HG03469 (cell line): ENCODE measurements at regions not wholly inside any gene's neighbourhood (a gene's known extent, or its start where the extent isn't known, plus 50 kb on each side); places are given as distances from the start of the nearest gene placed in this dataset.
"Not testable (repeated sequence)": the region's sequence is repeated elsewhere in the genome, so short reads cannot be mapped to it uniquely, and the experiment has no call there.

Source experiments
- ATAC-seq: cut with Tn5 transposase; IDR thresholded peaks from one replicate; pipeline ENCODE4 v1.9.1; 2021; ENCODE audit warnings: mild to moderate bottlenecking, moderate library complexity, moderate number of reproducible peaks; ENCODE audit not compliant: unreplicated experiment

DNA sequence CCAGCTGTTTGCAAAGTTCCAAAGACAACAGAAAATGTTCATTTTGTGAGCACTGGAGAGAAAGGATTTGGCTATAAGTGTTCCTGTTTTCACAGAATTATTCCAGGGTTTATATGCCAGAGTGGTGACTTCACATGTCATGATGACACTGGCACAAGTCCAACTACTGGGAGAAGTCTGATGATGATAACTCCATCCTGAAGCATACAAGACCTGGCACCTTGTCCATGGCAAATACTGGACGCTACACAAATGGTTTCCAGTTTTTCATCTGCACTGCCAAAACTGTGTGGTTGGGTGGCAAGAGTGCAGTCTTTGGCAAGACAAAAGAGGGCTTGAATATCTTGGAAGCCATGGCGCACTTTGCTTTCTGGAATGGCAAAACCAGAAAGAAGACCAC is 385.0 kb downstream of the CDH11 start:
- ATAC-seq = no peak

DNA sequence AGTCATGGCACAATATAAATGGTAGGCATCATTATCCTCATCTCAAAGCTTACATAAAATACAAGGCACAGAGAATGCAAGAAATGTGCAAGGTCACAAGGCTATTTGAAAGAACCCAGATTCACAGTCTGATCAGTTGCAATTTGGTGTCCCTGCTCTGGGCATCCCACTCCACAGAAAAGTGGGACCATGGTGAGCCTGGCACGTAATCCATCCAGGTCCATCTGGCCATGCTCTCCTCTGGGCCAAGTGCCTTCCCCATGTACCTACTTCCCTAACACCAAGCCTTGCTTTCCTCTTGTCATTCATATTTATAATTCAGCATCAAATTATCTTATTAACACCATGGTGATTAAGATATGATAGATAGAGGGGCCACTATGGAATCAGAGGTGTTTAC is 390.0 kb downstream of the CDH11 start:
- ATAC-seq = no peak

DNA sequence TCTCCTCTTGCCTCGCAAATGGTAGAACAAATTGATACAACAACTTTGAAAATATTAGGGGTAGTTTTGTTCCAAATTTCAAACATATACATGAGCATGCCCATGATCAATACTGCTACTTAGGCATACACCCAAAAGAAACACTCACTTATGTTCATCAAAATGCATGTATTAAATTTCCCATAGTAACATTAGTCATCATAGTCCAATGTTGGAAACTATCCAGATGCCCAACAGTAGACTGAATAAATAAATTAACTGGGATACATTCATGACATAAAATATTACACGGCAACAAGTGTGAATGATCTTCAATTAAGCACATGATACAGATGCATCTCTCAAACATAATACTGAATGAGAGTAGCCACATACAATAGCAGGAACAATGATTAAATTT is 391.6 kb downstream of the CDH11 start:
- ATAC-seq = no peak

DNA sequence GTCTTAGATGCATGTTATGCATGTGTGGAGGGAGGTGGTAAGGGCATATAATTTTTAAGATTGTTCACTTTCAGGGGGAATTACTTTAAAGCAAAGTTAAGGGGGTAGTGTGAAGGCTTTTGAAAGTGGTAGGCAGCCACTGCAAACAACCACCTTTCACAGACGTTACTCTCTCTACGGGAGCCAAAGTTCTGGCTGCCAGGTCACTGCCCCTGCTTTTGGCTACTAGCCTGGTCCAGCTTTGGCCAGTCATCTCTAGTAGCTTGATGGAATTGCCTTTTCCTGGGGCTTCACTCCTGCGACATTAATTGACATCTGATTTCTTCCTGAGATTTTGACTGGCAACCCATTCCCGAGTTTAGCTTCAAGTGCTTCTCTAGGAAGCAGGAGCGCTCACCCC is 397.5 kb downstream of the CDH11 start:
- ATAC-seq = no peak

DNA sequence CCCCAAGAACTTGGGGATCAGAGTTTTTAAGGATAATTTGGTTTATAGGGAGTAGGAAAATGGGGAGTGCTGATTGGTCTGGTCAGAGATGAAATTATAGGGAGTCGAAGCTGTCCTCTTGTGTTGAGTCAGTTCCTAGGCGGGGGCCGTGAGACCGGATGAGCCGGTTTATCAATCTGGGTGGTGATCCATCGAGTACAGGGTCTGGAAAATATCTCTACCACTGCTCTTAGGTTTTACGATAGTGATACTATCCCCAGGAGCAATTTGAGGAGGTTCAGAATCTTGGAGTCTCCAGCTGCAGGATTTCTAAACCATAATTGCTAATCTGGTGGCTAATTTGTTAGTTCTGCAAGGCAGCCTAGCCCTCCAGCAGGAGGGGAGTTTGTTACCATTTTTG is 403.4 kb downstream of the CDH11 start:
- ATAC-seq = no peak

DNA sequence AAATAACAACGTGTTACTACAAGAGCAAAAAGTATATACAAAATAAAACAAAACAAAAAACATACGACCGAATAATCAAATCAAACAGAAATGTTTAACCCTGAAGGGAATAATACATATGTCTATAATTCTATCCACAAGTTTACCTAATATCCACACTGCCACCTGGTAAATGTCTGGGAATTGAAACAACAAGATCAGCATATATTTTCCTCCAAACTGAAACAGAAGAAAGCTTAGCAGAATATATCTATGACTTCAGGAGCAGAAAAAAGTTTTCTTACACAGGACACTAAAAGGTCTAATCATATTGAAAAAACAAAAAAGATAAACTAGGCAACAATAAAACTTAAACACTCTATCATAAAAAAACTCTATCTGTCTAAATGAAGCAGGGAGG is 404.0 kb downstream of the CDH11 start:
- no peak for ATAC-seq

DNA sequence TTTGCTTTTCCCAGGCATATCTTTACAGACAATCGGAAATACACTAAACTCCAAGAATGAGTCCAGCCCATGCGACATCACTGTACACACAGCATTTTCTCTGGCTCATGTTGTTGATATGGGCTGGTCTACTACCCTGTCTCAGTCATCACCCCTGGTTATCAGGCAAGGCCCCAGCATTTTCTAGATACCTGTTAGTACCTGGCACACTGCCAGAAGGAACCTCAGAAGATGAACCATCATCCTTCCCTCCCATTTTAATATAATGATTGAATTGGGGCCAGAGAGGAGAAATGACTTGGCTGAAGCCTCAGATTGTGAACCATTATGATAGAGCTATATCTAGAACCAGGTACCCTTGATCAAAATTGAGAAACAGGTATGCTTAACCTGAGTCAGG is 406.2 kb downstream of the CDH11 start:
- no peak for ATAC-seq

DNA sequence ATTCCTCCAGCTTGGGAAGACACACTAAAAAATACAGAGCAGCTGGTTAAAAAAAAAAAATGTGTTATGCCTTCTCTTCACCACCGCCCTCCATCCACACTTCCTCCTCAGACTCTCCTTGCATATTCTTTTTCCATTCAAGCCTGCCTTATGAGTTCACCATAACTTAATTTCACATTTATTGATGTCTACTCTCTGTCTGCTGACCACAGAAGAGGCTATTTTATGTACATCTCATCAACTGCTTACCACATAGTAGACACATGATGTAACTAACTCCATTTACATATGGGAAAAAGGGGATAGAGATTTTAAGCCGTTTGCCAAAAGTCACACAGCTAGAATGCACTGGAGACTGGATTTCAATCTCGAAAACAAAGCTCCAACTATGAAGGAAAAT is 409.8 kb downstream of the CDH11 start:
- ATAC-seq = no peak

DNA sequence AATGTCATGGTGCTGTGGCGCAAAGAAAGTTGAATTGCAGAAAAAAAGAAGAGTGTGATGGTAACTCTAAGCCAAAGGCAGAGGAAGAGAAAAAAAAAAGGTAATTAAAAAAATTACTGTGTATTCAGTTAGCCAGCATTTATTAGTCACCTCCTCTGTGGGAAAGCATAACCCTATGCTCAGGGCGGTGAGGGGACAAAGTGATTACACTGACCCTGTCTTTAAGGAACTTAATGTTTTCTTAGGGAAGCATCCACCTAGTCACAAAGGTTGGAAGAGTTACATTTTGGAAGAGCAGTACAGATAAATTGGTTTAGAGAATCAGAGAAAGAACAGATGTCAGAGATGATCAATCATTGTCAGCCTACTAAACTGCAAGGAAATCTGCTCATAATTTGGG is 410.3 kb downstream of the CDH11 start:
- ATAC-seq = no peak

DNA sequence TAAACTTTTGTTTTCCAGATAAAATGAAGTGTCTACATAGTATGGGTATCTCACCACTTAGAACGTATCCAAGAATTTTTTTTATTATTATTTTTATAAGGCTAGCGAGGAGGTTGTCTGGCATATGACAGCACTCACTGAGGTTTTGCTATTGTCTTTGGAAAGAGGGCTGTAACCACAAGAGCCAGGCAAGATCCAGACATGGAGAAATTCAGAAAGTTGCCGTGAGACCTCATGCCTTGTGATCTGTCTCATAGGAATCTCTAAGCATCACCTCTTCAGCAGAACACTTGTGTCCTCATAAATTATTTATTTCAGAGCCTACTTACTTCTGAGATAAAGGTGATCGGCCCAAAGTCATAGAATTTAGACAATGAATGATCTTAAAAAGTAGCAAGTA is 410.8 kb downstream of the CDH11 start:
- ATAC-seq = no peak

DNA sequence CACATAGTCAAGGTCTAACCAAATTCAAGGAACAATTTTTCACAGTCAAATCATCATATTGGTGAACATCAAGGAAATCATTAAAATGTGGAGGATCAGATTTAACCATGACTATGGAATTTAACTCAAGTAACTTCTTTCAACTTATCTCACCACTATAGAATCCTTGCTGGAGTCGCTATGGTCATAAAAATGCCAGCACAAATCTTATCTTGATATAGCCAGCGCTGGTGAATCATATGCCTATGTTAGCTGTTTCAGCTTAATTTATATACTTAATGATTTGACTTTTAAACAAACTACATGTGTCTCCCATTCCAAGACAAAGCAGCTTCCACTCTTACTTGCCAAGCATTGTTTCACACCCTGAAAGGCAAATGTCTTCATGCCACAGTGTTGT is 416.4 kb downstream of the CDH11 start:
- ATAC-seq = no peak

DNA sequence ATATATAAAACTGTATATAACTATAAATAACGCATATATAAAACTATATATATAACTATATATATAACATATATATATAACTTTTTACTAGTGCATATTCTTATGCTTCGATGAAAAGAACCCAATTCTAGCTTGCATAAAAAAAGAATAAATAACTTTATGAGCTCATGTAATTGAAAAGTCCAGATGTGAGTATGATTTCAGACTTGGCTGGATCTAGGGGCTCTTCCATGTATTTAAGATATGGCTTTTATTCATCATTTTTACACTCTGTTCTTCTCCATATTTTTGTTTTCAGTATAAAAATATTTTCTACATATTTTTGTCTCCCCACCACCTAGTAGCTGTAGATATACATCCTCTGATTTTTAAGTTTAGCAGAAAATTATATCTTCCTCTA is 417.5 kb downstream of the CDH11 start:
- ATAC-seq = no peak

DNA sequence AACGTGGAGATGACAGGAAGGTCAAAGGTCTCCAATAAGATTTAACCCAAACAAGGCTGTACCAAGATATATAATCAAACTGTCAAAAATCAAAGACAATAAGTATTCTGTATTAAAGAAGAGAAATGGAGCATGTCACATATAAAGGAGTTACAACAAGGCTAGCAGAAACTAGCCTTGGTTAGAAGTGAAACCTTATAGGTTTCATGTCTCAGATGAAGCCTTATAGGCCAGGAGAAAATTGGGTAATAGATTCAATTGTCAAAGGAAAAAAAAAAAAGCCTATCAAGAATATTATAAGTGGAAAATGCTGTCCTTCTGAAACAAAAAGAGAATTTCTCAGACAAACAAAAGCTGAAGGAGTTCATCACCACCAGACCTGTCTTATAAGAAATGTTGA is 419.4 kb downstream of the CDH11 start:
- ATAC-seq = no peak

DNA sequence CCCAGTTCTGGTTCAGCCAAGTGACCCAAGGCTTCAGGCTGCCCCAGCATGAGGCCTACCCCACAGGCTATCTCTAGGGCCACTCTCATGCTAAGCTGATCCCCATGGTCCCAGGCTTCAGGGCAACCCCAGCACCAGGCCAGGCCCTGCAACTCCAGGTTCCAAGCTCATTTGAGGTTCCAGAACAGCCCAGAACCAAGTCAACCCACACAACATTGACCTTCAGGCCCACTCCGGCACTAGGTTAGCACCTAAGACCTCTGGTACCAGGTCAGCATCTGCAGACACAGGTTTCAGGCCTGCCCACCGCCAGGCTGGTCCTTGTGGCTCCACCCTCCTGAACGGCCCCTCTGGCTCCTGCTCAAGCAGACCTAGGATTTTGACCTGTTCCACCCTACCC is 421.2 kb downstream of the CDH11 start:
- ATAC-seq = no peak

DNA sequence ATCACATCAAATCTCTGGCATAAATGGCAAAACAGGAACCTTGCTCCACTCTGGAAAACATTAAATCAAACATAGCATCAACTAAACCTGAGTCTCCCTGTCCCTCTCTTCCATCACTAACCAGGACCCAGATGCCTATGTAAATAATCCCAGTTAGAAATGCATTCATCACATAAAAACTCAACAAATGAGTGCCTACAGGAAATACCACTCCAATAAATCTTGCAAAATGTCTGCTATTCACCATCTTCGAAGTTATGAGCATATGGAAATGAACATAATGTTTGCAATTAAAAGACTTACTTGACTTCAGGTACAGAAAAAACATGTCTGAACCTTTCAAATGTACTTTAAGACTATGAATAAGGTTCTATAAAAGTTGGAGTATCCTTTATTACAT is 425.0 kb downstream of the CDH11 start:
- ATAC-seq = no peak

DNA sequence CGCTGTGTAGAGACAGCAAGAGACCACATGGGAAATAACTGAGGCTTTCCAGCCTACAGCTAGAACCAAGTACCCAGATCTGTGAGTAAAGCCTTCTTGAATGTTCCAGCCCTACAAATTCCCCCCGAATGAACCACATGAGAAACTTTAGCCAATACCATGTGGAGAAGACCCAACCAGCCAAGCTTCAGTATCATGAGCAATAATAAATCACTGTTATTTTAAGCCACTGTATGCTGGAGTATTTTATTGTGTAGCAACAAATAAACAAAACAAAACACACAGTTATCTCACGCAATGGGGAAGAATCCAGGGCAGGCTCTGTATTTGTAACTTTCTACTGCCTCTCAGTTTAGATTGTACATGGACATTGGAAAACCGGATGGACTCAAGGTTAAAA is 426.2 kb downstream of the CDH11 start:
- ATAC-seq = no peak

DNA sequence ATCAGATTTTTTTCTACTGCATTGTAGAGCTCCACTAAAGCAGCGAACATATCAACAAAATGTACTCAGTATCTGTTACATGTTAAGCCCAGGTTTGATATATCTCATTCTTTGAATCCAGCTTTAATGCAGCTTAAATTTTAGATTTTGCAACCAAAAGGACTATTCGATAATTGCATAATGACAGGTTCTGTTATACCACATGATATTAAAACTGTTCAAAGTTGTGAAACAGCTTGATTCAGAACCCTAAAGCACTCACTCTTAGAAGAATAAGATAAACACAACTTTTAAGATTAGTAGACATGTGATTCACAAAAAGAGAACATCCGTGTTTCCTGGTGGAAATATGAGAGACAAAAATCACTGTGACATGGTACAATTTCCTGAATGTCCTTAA is 427.9 kb downstream of the CDH11 start:
- ATAC-seq = no peak

DNA sequence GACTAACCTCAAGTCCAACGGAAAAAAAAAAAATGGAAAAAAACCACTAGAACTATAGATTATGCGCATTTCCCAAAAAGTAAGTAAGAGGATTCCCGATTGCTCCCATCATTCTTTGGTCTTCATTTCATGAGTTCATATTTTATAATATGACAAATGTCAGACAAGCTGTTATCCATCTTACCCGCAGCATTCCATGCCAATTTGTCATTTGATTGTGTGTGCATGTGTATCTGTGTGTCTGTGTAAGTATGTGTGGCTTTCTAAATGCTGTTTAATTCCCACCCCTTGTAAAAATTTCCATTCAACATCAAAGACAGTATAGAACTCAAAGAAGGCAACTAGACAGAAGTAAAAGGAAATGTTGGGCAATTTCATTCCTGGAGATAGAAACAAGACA is 434.1 kb downstream of the CDH11 start:
- ATAC-seq = no peak

DNA sequence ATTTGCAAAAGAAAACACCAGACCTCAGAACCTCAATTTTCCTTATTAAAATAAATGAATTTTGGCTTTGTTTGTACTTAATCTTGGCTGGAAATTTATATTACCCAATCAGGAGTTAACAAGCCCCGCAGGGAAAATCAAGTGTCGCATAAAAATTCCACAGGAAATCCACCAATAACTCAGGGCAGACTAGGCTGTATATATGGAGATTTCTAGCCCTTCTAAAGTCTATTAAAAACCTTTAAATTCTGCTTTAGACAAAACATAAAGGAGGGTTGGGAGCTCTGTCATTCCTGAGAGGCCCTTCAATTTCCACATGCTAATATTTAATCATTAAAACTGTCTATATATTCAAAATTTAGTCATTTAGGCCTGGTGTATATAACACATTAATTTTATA is 434.7 kb downstream of the CDH11 start:
- no peak for ATAC-seq

DNA sequence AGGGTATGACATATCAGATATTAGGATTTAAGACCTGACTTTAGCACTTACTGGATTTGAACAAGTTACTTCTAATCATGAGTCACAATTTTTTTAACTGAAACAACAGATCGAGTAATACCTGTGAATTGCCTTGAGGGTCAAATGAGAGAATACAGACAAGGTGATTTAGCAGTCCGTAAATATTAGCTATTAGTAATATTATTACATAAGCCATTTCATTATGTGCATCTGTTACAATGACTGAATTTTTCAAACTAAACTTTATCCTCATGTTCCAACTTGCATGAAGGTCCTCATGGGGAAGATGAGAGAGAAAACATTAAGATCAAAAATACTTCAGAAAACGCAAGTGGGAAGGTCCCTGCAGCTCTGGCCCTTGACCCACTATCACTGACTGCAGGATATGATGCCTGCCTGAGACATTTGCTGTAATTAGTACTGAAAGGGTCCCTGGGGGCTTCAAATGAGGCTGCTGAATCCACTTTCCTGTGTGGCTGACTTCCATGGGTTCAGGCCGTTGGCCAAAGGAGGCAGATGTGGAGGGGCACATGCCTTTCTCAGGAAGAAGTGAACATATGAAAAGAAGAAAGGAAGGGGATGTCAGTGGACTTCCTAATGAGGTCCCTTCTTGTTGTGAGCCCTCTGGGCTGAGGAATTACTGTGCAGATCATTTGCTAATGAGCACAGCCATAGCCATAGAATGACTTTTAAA is 441.7 kb downstream of the CDH11 start:
- no peak for ATAC-seq

DNA sequence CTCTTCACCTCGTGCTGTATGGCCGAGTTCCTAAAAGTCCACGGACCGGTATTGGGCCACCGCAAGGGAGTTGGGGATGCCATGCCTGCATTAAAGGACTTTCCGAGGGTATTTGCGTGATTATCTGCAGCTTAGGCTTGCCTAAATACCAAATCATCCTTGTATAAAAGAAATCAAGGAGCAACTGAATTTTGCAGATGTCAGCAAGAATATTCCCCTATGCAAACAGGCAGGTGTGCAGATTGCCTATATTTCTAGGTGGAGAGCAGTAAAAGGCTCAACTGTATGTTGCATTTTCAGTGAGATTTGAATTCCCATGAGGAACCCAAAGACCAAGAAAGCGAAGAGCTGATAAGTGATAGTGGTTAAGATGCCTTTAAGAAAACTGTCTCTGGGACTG is 452.3 kb downstream of the CDH11 start:
- ATAC-seq = no peak

DNA sequence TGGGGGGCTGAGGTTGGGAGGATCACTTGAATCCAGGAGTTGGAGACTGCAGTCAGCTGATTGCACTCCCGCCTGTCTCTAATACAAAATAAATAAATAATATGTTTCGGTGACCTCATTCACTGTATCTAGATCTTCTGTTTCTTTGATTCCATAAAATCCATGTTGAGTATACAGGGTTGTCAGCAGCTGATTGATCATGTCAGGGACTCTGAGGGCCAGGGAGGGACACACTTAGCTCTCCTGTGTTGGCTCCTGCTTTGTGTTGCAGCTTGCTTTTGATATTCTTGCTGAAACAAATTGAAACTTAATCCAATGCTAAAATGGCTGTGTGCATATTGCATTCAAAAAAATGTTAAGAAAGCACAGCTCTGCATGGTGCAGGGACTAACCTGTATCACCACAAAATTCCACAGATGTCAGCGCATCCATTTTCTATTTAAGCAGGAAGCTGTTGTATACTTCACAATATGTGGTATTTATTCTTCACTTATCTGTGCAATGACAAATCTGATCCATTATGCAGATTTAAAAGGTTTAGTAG is 454.5 kb downstream of the CDH11 start:
- no peak for ATAC-seq

DNA sequence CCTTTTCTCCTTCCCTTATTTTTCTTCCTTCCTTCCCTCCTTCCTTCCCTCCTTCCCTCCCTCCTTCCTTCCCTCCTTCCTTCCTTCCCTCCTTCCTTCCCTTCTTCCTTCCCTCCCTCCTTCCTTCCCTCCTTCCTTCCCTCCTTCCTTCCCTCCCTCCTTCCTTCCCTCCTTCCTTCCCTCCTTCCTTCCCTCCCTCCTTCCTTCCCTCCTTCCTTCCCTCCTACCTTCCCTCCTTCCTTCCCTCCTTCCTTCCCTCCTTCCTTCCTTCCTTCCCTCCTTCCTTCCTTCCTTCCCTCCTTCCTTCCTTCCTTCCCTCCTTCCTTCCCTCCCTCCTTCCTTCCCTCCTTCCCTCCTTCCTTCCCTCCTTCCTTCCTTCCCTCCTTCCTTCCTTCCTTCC is 459.6 kb downstream of the CDH11 start:
- not testable (repeated sequence) for ATAC-seq
